ENCODE measurements at regions not wholly inside any gene's neighbourhood (a gene's known extent, or its start where the extent isn't known, plus 50 kb on each side); places are given as distances from the start of the nearest gene placed in this dataset.

- no peak for TF ChIP-seq POLR2AphosphoS5 (IDR thresholded peaks at IDR 0.05; ENCODE audit: low read depth)
- TF ChIP-seq CTCF (conservative IDR thresholded peaks at IDR 0.05; ENCODE audit: low read depth in 2 of 2) = no peak
- no peak for TF ChIP-seq EZH2phosphoT487 (IDR thresholded peaks at IDR 0.05; ENCODE audit: unreplicated experiment)
- TF ChIP-seq EZH2 (IDR thresholded peaks at IDR 0.05; ENCODE audit: low read depth, unreplicated experiment) = no peak
These were observed 306.0 kb downstream of the MAF start for GRCh38 chr16:79294568-79294967.
